OCI-LY7 (cell line): ENCODE measurements at regions not wholly inside any gene's neighbourhood (a gene's known extent, or its start where the extent isn't known, plus 50 kb on each side); places are given as distances from the start of the nearest gene placed in this dataset.

Source experiments
- BruUV-seq: library from RNA; stranded (reverse); fragments of 400-500 nt; replicated peaks from 2 replicates; lab custom pipeline; 2021; lab: Mats Ljungman, UMichigan
- CTCF ChIA-PET: fragments of 300-600 bp; sonication (Branson Sonifier 250); formaldehyde crosslinking; loops from one replicate; lab custom pipeline; 2022; ENCODE audit warnings: antibody characterized with exemption; ENCODE audit not compliant: unreplicated experiment; lab: Charles Lee
- POLR2A ChIA-PET: fragments of 300-600 bp; sonication (Branson Sonifier 250); formaldehyde crosslinking; loops from one replicate; lab custom pipeline; 2022; ENCODE audit warnings: antibody characterized with exemption; lab: Charles Lee
- DNase-seq: peaks from one replicate; pipeline ENCODE4 v3.0.0-alpha.2; 2015; ENCODE audit warnings: low spot score
- H2AFZ ChIP-seq: fragments of 200-600 bp; sonication (generic), shearing (Covaris generic); 2 replicates; pipeline ENCODE4 v1.6.1; 2014; ENCODE audit warnings: mild to moderate bottlenecking, antibody characterized with exemption, low read length, moderate library complexity
- H3K27ac ChIP-seq: fragments of 200-600 bp; sonication (generic); 2 replicates; pipeline ENCODE4 v1.5.1; 2014; ENCODE audit warnings: mixed run types, low read depth, mild to moderate bottlenecking, moderate library complexity, low read length, inconsistent platforms; ENCODE audit not compliant: poor library complexity, severe bottlenecking
- H3K36me3 ChIP-seq: fragments of 200-600 bp; sonication (generic); 2 replicates; pipeline ENCODE4 v1.6.1; 2014; ENCODE audit warnings: mild to moderate bottlenecking, antibody characterized with exemption, low read length, moderate library complexity, mixed read lengths; ENCODE audit not compliant: insufficient read depth
- H3K4me1 ChIP-seq: fragments of 200-600 bp; sonication (generic); 2 replicates; pipeline ENCODE4 v1.5.1; 2014; ENCODE audit warnings: mild to moderate bottlenecking, low read length; ENCODE audit not compliant: insufficient read depth, poor library complexity, severe bottlenecking
- H3K4me2 ChIP-seq: fragments of 200-600 bp; sonication (generic); 2 replicates; pipeline ENCODE4 v1.6.1; 2014; ENCODE audit warnings: mild to moderate bottlenecking, low read length
- H3K4me3 ChIP-seq: fragments of 200-600 bp; sonication (generic); 2 replicates; pipeline ENCODE4 v1.5.1; 2014; ENCODE audit warnings: mild to moderate bottlenecking, low read depth, low read length; ENCODE audit not compliant: poor library complexity, severe bottlenecking
- H3K79me2 ChIP-seq: fragments of 200-600 bp; sonication (generic); 2 replicates; pipeline ENCODE4 v1.6.1; 2016; ENCODE audit warnings: low read depth, mild to moderate bottlenecking, low read length, moderate library complexity, mixed read lengths; ENCODE audit not compliant: insufficient read depth
- H3K9me2 ChIP-seq: fragments of 200-600 bp; sonication (generic); 2 replicates; pipeline ENCODE4 v1.6.1; 2016; ENCODE audit warnings: mild to moderate bottlenecking, low read length, mixed read lengths; ENCODE audit not compliant: insufficient read depth
- H3K9me3 ChIP-seq: fragments of 200-600 bp; sonication (generic); 2 replicates; pipeline ENCODE4 v1.6.1; 2014; ENCODE audit warnings: mild to moderate bottlenecking, mixed run types, low read length, mixed read lengths
- H4K20me1 ChIP-seq: fragments of 200-600 bp; sonication (generic); 2 replicates; pipeline ENCODE4 v1.6.1; 2014; ENCODE audit warnings: mild to moderate bottlenecking, antibody characterized with exemption, low read length, moderate library complexity, mixed read lengths; ENCODE audit not compliant: insufficient read depth
- EZH2phosphoT487 ChIP-seq: fragments of 200-600 bp; sonication (generic); IDR thresholded peaks from 2 replicates; pipeline ENCODE4 v1.6.1; 2018; ENCODE audit warnings: low read depth, borderline replicate concordance, mild to moderate bottlenecking, mixed run types, antibody characterized with exemption, low read length, moderate library complexity, mixed read lengths
- intact Hi-C: fragments of 100-400 bp; cut with micrococcal nuclease; formaldehyde crosslinking; loops from one replicate; pipeline ENCODE4 v1.10.0; 2022; ENCODE audit not compliant: unreplicated experiment
- TF ChIP-seq, protein P1 (sequence below): fragments of 200-600 bp; sonication (generic); conservative IDR thresholded peaks from 2 replicates; pipeline ENCODE4 v1.5.1; 2014; ENCODE audit warnings: mild to moderate bottlenecking, antibody characterized with exemption, low read length, moderate library complexity, mixed read lengths

DNA sequence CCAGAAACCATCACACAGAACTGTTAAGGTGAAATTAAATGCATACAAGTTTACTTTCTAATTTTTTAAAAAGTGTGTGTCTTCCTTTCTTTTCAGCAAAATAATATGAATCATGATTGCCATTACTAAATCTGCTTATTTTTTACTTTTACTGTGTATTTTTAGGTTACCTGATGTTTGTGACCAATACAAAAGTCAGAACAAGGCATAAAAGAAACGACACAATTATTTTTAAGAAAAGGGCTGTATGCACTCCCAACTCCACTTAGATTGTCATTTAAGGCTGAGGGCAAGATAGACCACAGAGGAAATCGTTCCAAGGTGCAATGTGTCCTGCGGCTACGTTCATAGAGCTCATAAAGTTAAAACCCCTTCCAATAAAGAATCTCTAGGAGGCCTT, 797.0 kb downstream of the TDRD15 start:
- H3K36me3 ChIP-seq = no peaks in the 10 kb centered on the region
- ChIA-PET CTCF (no interaction called here), POLR2A (interaction anchor here (0.6 kb wide), 1 partner anchor 928 kb away, joined by 3 read pairs; no protein-coding TSS in a partner anchor)
- H2AFZ ChIP-seq = no peak overlapping the region
- no TSS peak for BruUV-seq
- TF ChIP-seq EZH2phosphoT487 = no peak
- TF ChIP-seq, protein P1, sequence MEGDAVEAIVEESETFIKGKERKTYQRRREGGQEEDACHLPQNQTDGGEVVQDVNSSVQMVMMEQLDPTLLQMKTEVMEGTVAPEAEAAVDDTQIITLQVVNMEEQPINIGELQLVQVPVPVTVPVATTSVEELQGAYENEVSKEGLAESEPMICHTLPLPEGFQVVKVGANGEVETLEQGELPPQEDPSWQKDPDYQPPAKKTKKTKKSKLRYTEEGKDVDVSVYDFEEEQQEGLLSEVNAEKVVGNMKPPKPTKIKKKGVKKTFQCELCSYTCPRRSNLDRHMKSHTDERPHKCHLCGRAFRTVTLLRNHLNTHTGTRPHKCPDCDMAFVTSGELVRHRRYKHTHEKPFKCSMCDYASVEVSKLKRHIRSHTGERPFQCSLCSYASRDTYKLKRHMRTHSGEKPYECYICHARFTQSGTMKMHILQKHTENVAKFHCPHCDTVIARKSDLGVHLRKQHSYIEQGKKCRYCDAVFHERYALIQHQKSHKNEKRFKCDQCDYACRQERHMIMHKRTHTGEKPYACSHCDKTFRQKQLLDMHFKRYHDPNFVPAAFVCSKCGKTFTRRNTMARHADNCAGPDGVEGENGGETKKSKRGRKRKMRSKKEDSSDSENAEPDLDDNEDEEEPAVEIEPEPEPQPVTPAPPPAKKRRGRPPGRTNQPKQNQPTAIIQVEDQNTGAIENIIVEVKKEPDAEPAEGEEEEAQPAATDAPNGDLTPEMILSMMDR = no peak
- no peaks in the 10 kb centered on the region for H3K4me1 ChIP-seq
- no peaks in the 10 kb centered on the region for H4K20me1 ChIP-seq
- intact Hi-C loops = no loop called here
- no peaks in the 10 kb centered on the region for H3K9me2 ChIP-seq
- DNase-seq = no peak
- no peak overlapping the region for H3K27ac ChIP-seq
- H3K4me3 ChIP-seq = no peak overlapping the region
- no peak overlapping the region for H3K4me2 ChIP-seq
- H3K79me2 ChIP-seq = no peaks in the 10 kb centered on the region
- H3K9me3 ChIP-seq = no peaks in the 10 kb centered on the region

DNA sequence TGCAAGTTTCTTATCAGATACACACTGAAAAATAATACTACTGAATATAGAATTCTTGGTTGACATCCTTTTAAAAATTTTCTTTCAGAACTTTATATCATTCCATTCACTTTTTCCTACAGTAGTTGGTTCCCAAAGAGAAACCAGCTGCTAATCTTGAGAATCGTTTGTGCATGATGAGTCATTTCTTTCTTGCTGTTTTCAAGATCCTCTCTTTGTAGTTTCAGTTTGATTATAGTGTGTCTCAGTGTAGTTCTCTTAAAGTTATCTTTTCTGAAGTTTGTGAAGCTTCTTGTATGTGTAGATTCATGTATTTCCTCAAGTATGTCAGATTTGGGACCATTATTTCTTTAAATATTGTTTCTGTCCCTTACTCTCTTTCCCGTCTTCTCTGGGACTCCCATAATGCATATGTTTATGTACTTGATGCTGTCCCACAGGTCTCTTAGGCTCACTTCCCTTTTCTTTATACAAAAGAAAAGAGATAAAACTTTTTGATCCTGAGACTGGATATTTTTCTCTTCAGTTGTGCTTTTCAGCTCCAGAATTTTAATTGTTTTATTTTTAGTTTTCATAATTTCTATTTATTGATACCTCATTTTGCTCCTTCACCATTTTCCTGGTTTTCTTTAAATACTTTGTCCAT, 801.0 kb downstream of the TDRD15 start:
- Histone ChIP-seq H3K4me2 (no peak overlapping the region), H2AFZ (no peak overlapping the region), H3K4me1 (no peaks in the 10 kb centered on the region), H3K9me2 (no peaks in the 10 kb centered on the region), H3K27ac (no peak overlapping the region), H3K79me2 (no peaks in the 10 kb centered on the region), H3K4me3 (no peak overlapping the region), H3K9me3 (no peaks in the 10 kb centered on the region), H3K36me3 (no peaks in the 10 kb centered on the region), H4K20me1 (no peaks in the 10 kb centered on the region)
- POLR2A ChIA-PET = no interaction called here
- no peak for TF ChIP-seq EZH2phosphoT487
- TF ChIP-seq, protein P1 = no peak
- DNase-seq = no peak
- BruUV-seq = no TSS peak
- CTCF ChIA-PET = no interaction called here
- intact Hi-C loops = no loop called here

DNA sequence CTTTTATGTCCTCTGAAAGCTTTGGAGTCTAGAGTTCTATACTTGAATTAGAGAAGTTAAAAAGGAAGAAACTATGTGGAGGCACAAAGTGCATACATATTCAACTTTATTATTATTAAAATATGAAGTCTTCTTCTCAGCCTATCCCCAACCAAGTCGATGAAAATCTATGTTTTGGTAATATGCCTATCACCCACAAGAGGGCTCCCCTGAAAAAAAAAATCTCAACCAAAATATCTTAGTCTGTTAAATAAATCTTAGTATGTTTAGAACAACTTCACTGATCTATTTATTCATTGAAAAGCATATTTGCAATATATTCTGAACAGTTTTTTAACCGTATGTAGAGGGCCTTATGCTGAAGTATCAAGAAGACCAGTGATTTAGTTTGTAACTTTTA, 804.5 kb downstream of the TDRD15 start:
- Histone ChIP-seq H3K4me1 (no peaks in the 10 kb centered on the region), H3K4me3 (no peak overlapping the region), H4K20me1 (no peaks in the 10 kb centered on the region), H3K9me3 (no peaks in the 10 kb centered on the region), H3K4me2 (no peak overlapping the region), H3K27ac (no peak overlapping the region), H3K79me2 (no peaks in the 10 kb centered on the region), H3K9me2 (no peaks in the 10 kb centered on the region), H2AFZ (no peak overlapping the region), H3K36me3 (no peaks in the 10 kb centered on the region)
- CTCF ChIA-PET = no interaction called here
- POLR2A ChIA-PET = interaction anchor here (1.3 kb wide), 1 partner anchor 11 kb away, joined by 3 read pairs; no protein-coding TSS in a partner anchor
- no peak for DNase-seq
- intact Hi-C loops = no loop called here
- TF ChIP-seq, protein P1 = peak; percentile 43
- TF ChIP-seq EZH2phosphoT487 = no peak
- no TSS peak for BruUV-seq
